HG03280 (cell line): ENCODE measurements at regions not wholly inside any gene's neighbourhood (a gene's known extent, or its start where the extent isn't known, plus 50 kb on each side); places are given as distances from the start of the nearest gene placed in this dataset.

Source experiments
- ATAC-seq: cut with Tn5 transposase; IDR thresholded peaks from one replicate; pipeline ENCODE4 v1.9.1; 2021; ENCODE audit warnings: mild to moderate bottlenecking, moderate library complexity; ENCODE audit not compliant: unreplicated experiment

GRCh38 chr1:63034256-63034655 is 250.3 kb downstream of the ATG4C start:
- no peak for ATAC-seq

DNA sequence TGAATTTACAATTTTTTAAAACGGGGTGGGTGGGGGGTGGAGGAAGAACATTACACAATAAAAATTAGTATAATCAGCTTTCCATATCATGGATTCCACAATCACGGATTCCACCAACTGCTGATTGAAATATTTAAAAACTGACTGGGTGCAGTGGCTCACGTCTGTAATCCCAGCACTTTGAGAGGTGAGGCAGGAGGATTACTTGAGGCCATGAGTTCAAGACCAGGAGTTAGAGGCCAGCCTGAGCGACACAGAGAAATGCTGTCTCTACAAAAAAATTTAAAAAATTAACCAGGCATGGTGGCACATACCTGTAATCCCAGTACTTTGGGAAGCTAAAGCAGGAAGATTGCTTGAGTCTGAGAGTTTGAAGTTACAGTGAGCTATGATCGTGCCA is 254.7 kb downstream of the ATG4C start:
- ATAC-seq, result no peak

DNA sequence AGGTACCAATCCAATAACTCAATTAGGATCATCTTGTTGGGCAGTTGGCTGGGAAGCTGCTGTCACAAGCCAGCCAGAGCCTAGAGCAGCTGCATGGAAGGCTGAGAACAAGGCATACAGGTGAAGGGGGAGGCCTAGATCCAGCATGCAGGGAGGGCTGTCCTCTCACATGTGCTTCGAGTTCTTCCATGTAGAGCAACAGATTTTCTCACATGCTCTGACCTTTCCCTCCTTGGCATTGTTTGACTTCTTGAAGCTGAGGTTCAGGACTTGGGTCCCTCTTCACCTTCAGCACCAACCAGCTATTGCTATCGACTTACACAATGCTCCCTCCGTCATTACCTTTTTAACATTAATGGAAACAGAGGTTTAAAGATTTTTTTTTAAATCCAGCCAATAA is 257.7 kb downstream of the ATG4C start:
- no peak for ATAC-seq

DNA sequence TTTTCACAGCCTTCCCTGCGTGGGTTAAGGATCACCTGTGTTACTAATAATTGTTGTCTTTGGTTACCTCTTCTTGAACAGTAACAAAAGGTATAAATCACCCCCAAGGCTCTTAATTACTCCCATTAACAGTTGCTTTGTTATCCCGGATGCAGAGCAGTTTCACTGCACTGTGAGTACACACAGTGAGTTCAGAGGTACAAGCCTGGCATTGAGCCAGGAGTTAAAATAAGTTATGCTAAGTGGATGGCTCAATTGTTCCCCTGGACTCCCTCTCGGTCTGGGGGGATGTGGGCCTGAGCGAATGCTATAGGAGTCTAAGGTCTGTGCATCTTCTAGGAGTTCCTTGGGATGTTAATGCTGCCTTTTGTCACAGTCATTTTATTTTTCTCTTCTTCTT is 258.3 kb downstream of the ATG4C start:
- no peak for ATAC-seq

- ATAC-seq, result no peak
Measured at GRCh38 chr1:63046539-63046938, 262.6 kb downstream of the ATG4C start.

GRCh38 chr1:63049135-63049534 is 265.2 kb downstream of the ATG4C start:
- ATAC-seq, result no peak

- ATAC-seq, result no peak
Measured at GRCh38 chr1:63051356-63051755, 267.4 kb downstream of the ATG4C start.

GRCh38 chr1:63051886-63052285 is 268.0 kb downstream of the ATG4C start:
- no peak for ATAC-seq

DNA sequence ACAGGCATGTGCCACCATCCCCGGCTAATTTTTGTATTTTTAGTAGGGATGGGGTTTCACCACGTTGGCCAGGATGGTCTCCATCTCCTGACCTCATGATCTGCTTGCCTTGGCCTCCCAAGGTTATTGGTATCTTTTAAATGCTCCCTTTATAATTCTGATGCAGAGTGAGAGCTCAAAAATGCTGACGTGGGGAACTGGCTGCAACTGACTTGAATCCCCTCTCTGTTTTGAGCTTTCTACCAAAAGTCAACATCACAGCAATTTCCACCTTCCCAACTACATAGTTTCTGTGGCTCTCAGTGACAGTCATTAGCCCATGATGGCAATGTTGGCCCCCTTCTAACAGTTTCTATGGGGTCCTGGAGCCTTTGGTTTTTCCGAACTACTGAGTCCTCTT is 268.2 kb upstream of the FOXD3 start:
- no peak for ATAC-seq

DNA sequence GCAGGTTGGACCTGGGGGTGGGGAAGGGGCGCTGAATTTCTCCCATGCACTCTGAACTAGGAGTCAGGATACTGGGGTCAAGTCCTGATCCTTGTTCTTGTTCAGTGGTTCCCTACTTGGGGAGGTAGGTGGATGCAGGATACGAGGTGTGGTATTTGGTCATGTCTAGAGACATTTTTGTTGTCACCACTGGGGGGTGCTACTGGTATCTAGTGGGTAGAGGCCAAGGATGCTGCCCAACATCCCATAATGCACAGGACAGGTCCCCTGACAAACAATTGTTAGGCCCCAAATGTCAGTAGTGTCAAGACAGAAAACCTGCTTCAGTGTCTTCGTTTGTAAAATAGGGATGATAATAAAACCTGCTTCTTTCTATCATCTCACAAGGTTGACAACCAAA is 259.0 kb upstream of the FOXD3 start:
- no peak for ATAC-seq

- ATAC-seq, result no peak
Measured at GRCh38 chr1:63064135-63064534, 258.2 kb upstream of the FOXD3 start.

DNA sequence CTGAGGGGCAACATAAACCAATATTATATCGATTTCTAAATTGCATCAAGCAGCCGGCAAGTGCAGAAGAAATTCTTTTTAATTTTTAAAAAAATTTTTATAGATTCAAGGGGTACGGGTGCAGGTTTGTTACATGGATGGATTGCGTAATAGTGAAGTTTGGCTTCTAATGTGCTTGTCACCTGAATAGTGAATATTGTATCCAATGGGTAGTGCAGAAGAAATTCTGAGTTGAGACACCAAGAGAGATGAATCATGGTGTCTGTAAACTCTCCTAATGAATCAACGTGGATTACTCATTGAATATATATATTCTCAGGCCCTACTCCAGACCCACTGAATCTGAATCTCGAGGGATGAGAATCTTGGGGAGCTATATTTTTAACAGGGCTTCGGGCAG is 253.7 kb upstream of the FOXD3 start:
- ATAC-seq, result no peak

DNA sequence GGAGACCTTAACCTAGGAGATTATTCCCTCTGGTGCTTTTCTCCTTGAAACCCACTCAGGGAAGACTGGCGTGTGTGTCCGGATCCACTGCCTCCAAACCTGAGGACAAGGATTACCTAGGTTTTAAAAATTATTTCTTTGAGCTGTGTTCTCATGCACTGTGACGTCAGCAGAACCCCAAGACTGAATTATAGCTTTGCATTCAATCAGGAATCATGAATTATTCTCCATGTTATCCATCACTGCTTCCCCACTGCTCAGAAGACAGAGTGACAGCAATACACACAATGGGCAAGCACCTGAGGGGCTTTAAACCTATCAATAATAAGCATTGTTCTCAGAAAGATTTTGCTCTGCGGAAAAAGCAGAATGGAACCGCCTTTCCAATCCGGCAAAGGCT is 253.2 kb upstream of the FOXD3 start:
- ATAC-seq, result no peak

DNA sequence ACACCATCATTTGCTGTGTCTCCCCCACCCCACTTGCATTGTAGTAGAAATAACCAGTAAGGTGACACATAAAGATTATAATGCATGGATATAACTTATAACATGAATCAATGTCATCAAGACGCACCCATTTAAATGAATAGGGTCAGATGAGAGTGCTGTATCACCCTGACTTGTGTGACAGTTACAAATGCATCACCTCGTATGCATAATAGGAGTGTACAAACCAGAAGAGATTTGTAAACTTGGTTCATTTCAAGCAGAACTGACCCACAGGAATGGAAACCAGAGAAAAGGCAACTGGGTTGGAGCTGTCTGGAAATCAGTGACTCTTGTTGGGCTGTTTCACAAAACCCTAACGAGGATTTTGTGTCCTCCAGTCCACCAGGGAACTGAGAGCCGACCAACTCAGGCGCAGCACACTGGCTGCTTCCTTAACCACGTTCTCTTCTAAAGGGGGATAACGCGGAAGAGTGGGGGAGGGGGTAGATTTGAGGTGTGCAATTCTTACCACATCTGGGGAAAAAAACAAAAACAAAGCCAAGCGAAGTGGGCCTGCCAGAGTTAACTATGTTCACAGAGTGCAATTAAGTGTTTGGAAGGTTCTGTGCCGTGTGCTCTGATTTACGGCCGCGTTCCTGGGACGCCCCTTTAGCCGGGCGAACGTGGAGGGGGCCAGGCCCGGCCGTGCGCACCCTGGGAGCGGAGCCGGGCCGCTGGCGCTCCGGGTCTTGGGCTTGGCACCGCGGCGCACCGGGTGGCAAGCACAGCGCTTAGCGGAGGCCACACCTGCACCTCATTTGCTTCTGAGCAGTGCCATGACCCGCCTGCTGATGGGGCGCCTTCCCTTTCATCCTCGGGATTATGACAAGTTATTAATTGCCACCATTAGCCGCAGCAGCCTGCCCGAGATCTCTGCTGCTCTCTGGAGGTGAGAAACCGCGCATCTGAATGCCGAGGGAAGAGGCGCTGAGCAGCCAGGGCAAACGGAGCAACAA is 248.8 kb upstream of the FOXD3 start:
- no peak for ATAC-seq

GRCh38 chr1:63074321-63074720 is 248.0 kb upstream of the FOXD3 start:
- ATAC-seq, result no peak

- no peak for ATAC-seq
Measured at GRCh38 chr1:63082766-63083165, 239.6 kb upstream of the FOXD3 start.

- ATAC-seq, result no peak
Measured at GRCh38 chr1:63087966-63088365, 234.4 kb upstream of the FOXD3 start.

- no peak for ATAC-seq
Measured at GRCh38 chr1:63099188-63099587, 223.2 kb upstream of the FOXD3 start.

- ATAC-seq, result no peak
Measured at GRCh38 chr1:63101336-63101735, 221.0 kb upstream of the FOXD3 start.

- no peak for ATAC-seq
Measured at GRCh38 chr1:63103682-63104081, 218.7 kb upstream of the FOXD3 start.

DNA sequence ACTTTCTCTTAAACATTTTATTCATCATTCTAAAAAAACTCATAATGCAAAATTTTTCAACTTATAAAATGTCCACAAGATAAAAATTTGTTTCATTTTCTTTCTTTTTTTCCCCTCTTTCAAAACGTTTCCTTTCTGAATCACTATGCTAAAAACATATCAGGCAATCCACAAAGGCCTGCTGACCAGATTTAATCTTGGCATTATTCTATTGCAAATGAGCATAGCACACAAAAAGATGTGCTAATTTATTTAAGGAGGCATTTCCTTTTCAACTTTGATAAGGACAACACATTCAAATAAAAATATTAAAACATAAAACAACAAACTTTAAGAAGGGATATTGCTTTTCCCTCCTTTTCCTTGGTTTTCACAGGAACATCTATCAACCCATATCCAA is 215.3 kb upstream of the FOXD3 start:
- no peak for ATAC-seq

DNA sequence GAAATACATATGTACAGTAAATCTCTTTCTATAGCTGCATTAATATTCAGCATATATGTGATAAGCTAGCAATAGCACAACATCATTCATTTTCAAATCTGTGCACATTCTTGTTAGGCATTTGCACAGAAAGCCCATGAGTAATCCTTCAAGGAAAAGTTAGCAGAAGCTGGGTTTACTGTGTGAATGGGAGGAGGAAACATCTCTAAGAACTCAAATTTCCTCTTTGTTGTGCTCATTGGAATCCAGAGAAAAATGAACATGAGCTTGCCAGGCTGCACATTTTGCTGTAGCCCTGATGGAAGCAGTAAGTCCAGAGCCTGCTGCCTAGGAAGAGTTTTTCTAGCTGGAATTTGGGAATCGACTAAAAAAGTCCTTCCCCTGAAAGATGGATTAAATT is 214.2 kb upstream of the FOXD3 start:
- no peak for ATAC-seq
